IMR-90 (cell line): ENCODE measurements at regions not wholly inside any gene's neighbourhood (a gene's known extent, or its start where the extent isn't known, plus 50 kb on each side); places are given as distances from the start of the nearest gene placed in this dataset.

Experiments
- ATAC-seq: fragments of 200-7000 bp; cut with Tn5 transposase; 2 replicates; pipeline ENCODE4 v1.9.1; 2020; ENCODE audit warnings: low read depth, mild to moderate bottlenecking, moderate library complexity
- BruUV-seq: library from RNA; stranded (reverse); fragments of 400-500 nt; replicated peaks from 2 replicates; lab custom pipeline; 2021; lab: Mats Ljungman, UMichigan
- CTCF ChIA-PET: fragments of 300-600 bp; formaldehyde crosslinking; extraction: SDS; loops from one replicate; lab custom pipeline; 2021; ENCODE audit warnings: antibody characterized with exemption; lab: Yijun Ruan, JAX
- POLR2A ChIA-PET: fragments of 300-600 bp; sonication (Branson Sonifier 250); formaldehyde crosslinking; loops from one replicate; lab custom pipeline; 2022; ENCODE audit warnings: antibody characterized with exemption; ENCODE audit not compliant: unreplicated experiment; lab: Charles Lee
- DNase-seq: peaks from one replicate; pipeline ENCODE4 v3.0.0; 2013
- H2AFZ ChIP-seq: replicated peaks from 2 replicates; pipeline ENCODE3; 2013; ENCODE audit warnings: low read length, mild to moderate bottlenecking; ENCODE audit not compliant: poor library complexity
- H2AK5ac ChIP-seq: 2 replicates; pipeline ENCODE4 v1.6.1; 2013; ENCODE audit warnings: low read depth, low read length, inconsistent platforms
- H2AK9ac ChIP-seq: replicated peaks from 2 replicates; pipeline ENCODE3; 2013; ENCODE audit warnings: mild to moderate bottlenecking, low read depth, low read length, moderate library complexity; ENCODE audit not compliant: poor library complexity
- H2BK120ac ChIP-seq: 2 replicates; pipeline ENCODE4 v1.6.1; 2013; ENCODE audit warnings: low read depth, low read length, inconsistent platforms
- H2BK15ac ChIP-seq: 3 replicates; pipeline ENCODE4 v1.6.1; 2013; ENCODE audit warnings: low read depth, low read length, inconsistent platforms
- H2BK20ac ChIP-seq: 2 replicates; pipeline ENCODE4 v1.6.1; 2013; ENCODE audit warnings: low read depth, mild to moderate bottlenecking, inconsistent platforms, low read length, moderate library complexity
- H2BK5ac ChIP-seq: 2 replicates; pipeline ENCODE4 v1.6.1; 2013; ENCODE audit warnings: mild to moderate bottlenecking, low read depth, low read length, inconsistent platforms; ENCODE audit not compliant: poor library complexity, severe bottlenecking
- H3K14ac ChIP-seq: replicated peaks from 2 replicates; pipeline ENCODE4 v1.6.1; 2013; ENCODE audit warnings: low read depth, low read length, inconsistent platforms
- H3K18ac ChIP-seq: 2 replicates; pipeline ENCODE4 v1.6.1; 2013; ENCODE audit warnings: low read depth, low read length, control low read depth
- H3K23ac ChIP-seq: 2 replicates; pipeline ENCODE4 v1.6.1; 2013; ENCODE audit warnings: low read depth, low read length, inconsistent platforms
- H3K27ac ChIP-seq: 2 replicates; pipeline ENCODE4 v1.5.1; 2013; ENCODE audit warnings: mild to moderate bottlenecking, control low read depth, low read length; ENCODE audit not compliant: insufficient read depth
- H3K27me3 ChIP-seq: 2 replicates; pipeline ENCODE4 v1.6.1; 2013; ENCODE audit warnings: low read length; ENCODE audit not compliant: control insufficient read depth, insufficient read depth
- H3K36me3 ChIP-seq: 2 replicates; pipeline ENCODE4 v1.6.1; 2013; ENCODE audit warnings: low read length, mixed read lengths; ENCODE audit not compliant: control insufficient read depth, insufficient read depth
- H3K4ac ChIP-seq: 2 replicates; pipeline ENCODE4 v1.6.1; 2013; ENCODE audit warnings: low read depth, low read length, inconsistent platforms
- H3K4me1 ChIP-seq: 2 replicates; pipeline ENCODE4 v1.6.1; 2013; ENCODE audit warnings: low read length, mixed read lengths; ENCODE audit not compliant: control insufficient read depth, insufficient read depth
- H3K4me2 ChIP-seq: 2 replicates; pipeline ENCODE4 v1.6.1; 2013; ENCODE audit warnings: low read depth, mild to moderate bottlenecking, control low read depth, low read length, moderate library complexity
- H3K4me3 ChIP-seq: 2 replicates; pipeline ENCODE4 v1.5.1; 2013; ENCODE audit warnings: low read depth, mild to moderate bottlenecking, control low read depth, low read length, moderate library complexity; ENCODE audit not compliant: insufficient read depth
- H3K56ac ChIP-seq: 2 replicates; pipeline ENCODE4 v1.6.1; 2013; ENCODE audit warnings: low read length, inconsistent platforms; ENCODE audit not compliant: insufficient read depth; ENCODE audit errors: extremely low read depth
- H3K79me1 ChIP-seq, 2 experiments: 2 replicates each; pipeline ENCODE4 v1.6.1; 2013; ENCODE audit warnings: low read length in 2 of 2, inconsistent platforms in 1 of 2, low read depth in 1 of 2
- H3K9ac ChIP-seq: 2 replicates; pipeline ENCODE4 v1.6.1; 2013; ENCODE audit warnings: low read depth, low read length, control low read depth
- H3K9me1 ChIP-seq: 2 replicates; pipeline ENCODE4 v1.6.1; 2013; ENCODE audit warnings: low read length, inconsistent platforms; ENCODE audit not compliant: insufficient read depth
- H3K9me3 ChIP-seq: 2 replicates; pipeline ENCODE4 v1.6.1; 2013; ENCODE audit warnings: low read length; ENCODE audit not compliant: control insufficient read depth, insufficient read depth
- H4K20me1 ChIP-seq: 2 replicates; pipeline ENCODE4 v1.6.1; 2013; ENCODE audit warnings: low read length, inconsistent platforms; ENCODE audit not compliant: insufficient read depth
- H4K5ac ChIP-seq: 2 replicates; pipeline ENCODE4 v1.6.1; 2013; ENCODE audit warnings: mild to moderate bottlenecking, low read depth, low read length, control low read depth
- H4K8ac ChIP-seq, 2 experiments: 2 replicates each; pipeline ENCODE4 v1.6.1; 2013; ENCODE audit warnings: low read depth in 2 of 2, low read length in 2 of 2, control low read depth in 1 of 2, inconsistent platforms in 1 of 2
- H4K91ac ChIP-seq: 2 replicates; pipeline ENCODE4 v1.6.1; 2013; ENCODE audit warnings: low read depth, low read length, inconsistent platforms; ENCODE audit not compliant: insufficient read depth
- BHLHE40 ChIP-seq: fragments of 150-350 bp; IDR thresholded peaks from 2 replicates; pipeline ENCODE4 v1.6.1; 2016; ENCODE audit warnings: mild to moderate bottlenecking, low read depth, low read length
- CEBPB ChIP-seq: IDR thresholded peaks from 2 replicates; pipeline ENCODE4 v1.6.1; 2012; ENCODE audit warnings: low read depth, low read length, improper control_type of control experiment
- CHD1 ChIP-seq: IDR thresholded peaks from 2 replicates; pipeline ENCODE4 v1.6.1; 2012; ENCODE audit warnings: low read depth, low read length, improper control_type of control experiment
- ELK1 ChIP-seq: fragments of 150-350 bp; IDR thresholded peaks from 2 replicates; pipeline ENCODE4 v1.6.1; 2016; ENCODE audit warnings: low read depth, mild to moderate bottlenecking, low read length, moderate library complexity, borderline replicate concordance
- FOS ChIP-seq: fragments of 150-350 bp; IDR thresholded peaks from 2 replicates; pipeline ENCODE4 v1.6.1; 2016; ENCODE audit warnings: low read depth, low read length
- MAFK ChIP-seq: IDR thresholded peaks from 2 replicates; pipeline ENCODE4 v1.6.1; 2012; ENCODE audit warnings: low read depth, low read length, improper control_type of control experiment
- MAZ ChIP-seq: IDR thresholded peaks from 2 replicates; pipeline ENCODE4 v1.6.1; 2012; ENCODE audit warnings: low read depth, mild to moderate bottlenecking, low read length, improper control_type of control experiment, moderate library complexity, borderline replicate concordance
- MXI1 ChIP-seq: IDR thresholded peaks from 2 replicates; pipeline ENCODE4 v1.6.1; 2012; ENCODE audit warnings: low read depth, mild to moderate bottlenecking, low read length, moderate library complexity, borderline replicate concordance
- NFE2L2 ChIP-seq: fragments of 150-350 bp; IDR thresholded peaks from 2 replicates; pipeline ENCODE4 v1.6.1; 2016; ENCODE audit warnings: low read depth, mild to moderate bottlenecking, low read length
- POLR2A ChIP-seq: IDR thresholded peaks from 2 replicates; pipeline ENCODE4 v1.6.1; 2012; ENCODE audit warnings: mild to moderate bottlenecking, low read depth, low read length
- RAD21 ChIP-seq: IDR thresholded peaks from 2 replicates; pipeline ENCODE4 v1.6.1; 2012; ENCODE audit warnings: low read length, improper control_type of control experiment
- RCOR1 ChIP-seq: IDR thresholded peaks from 2 replicates; pipeline ENCODE4 v1.6.1; 2012; ENCODE audit warnings: mild to moderate bottlenecking, low read length, improper control_type of control experiment; ENCODE audit not compliant: insufficient replicate concordance
- RFX5 ChIP-seq: IDR thresholded peaks from 2 replicates; pipeline ENCODE4 v1.8.0; 2012; ENCODE audit warnings: low read depth, mild to moderate bottlenecking, low read length, moderate library complexity
- SMC3 ChIP-seq: fragments of 150-350 bp; IDR thresholded peaks from 2 replicates; pipeline ENCODE4 v1.6.1; 2016; ENCODE audit warnings: low read depth, mild to moderate bottlenecking, antibody characterized with exemption, low read length, moderate library complexity
- USF2 ChIP-seq: fragments of 150-350 bp; IDR thresholded peaks from 2 replicates; pipeline ENCODE4 v1.6.1; 2017; ENCODE audit warnings: mild to moderate bottlenecking, antibody characterized with exemption, low read length, low read depth
- WGBS, 2 experiments: methylation state at CpG; one replicate each; pipeline versions ENCODE4 v1.1.5 to v1.1.7; 2013; ENCODE audit warnings: missing lambda C conversion rate in 2 of 2; ENCODE audit not compliant: insufficient read length in 1 of 2; ENCODE audit errors: extremely low coverage in 2 of 2; 5-methylcytosine and 5-hydroxymethylcytosine counted together
- dilution Hi-C: fragments of 300-500 bp; cut with HindIII; formaldehyde crosslinking; loops from one replicate; pipeline ENCODE4 v1.14.3; 2018; ENCODE audit warnings: low sequenced_read_pairs; ENCODE audit not compliant: unreplicated experiment
- in situ Hi-C: fragments of 300-500 bp; cut with MboI; formaldehyde crosslinking; loops from 3 replicates; pipeline ENCODE4 v1.14.3; 2019; ENCODE audit warnings: low sequenced_read_pairs, inconsistent platforms, mixed read lengths
- intact Hi-C: fragments of 100-400 bp; cut with micrococcal nuclease; formaldehyde crosslinking; loops from 2 replicates; pipeline ENCODE4 v1.10.0; 2022
- TF ChIP-seq, protein P1 (sequence below): conservative IDR thresholded peaks from 2 replicates; pipeline ENCODE4 v1.5.1; 2012; ENCODE audit warnings: mild to moderate bottlenecking, low read depth, low read length, improper control_type of control experiment

GRCh38 chr14:30177781-30178180 is 250.1 kb upstream of the PRKD1 start:
- no peak overlapping the region for H2BK5ac ChIP-seq
- H3K9me3 ChIP-seq = no peaks in the 10 kb centered on the region
- no peak overlapping the region for H3K9ac ChIP-seq
- peaks cover 2% of the 10 kb centered on the region for H3K4me1 ChIP-seq
- BruUV-seq = no TSS peak
- no peak overlapping the region for H2AFZ ChIP-seq
- H4K91ac ChIP-seq = no peak overlapping the region
- TF ChIP-seq RFX5 (no peak), SMC3 (no peak), USF2 (no peak), FOS (no peak), CEBPB (no peak), POLR2A (no peak), RAD21 (no peak), MAFK (no peak), MAZ (no peak), ELK1 (no peak), CHD1 (no peak), BHLHE40 (no peak), RCOR1 (no peak), MXI1 (no peak), NFE2L2 (no peak)
- TF ChIP-seq, protein P1, sequence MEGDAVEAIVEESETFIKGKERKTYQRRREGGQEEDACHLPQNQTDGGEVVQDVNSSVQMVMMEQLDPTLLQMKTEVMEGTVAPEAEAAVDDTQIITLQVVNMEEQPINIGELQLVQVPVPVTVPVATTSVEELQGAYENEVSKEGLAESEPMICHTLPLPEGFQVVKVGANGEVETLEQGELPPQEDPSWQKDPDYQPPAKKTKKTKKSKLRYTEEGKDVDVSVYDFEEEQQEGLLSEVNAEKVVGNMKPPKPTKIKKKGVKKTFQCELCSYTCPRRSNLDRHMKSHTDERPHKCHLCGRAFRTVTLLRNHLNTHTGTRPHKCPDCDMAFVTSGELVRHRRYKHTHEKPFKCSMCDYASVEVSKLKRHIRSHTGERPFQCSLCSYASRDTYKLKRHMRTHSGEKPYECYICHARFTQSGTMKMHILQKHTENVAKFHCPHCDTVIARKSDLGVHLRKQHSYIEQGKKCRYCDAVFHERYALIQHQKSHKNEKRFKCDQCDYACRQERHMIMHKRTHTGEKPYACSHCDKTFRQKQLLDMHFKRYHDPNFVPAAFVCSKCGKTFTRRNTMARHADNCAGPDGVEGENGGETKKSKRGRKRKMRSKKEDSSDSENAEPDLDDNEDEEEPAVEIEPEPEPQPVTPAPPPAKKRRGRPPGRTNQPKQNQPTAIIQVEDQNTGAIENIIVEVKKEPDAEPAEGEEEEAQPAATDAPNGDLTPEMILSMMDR = no peak
- H4K8ac ChIP-seq = no peak overlapping the region
- H3K14ac ChIP-seq = no peak overlapping the region
- WGBS, 2 experiments = no CpG with 5 or more reads among the region's 1 CpG
- H2AK9ac ChIP-seq = no peak overlapping the region
- POLR2A ChIA-PET = interaction anchor here (0.7 kb wide), 1 partner anchor 14 kb away, joined by 4 read pairs; no protein-coding TSS in a partner anchor
- peak overlapping the region; percentile 28; the same call in 1 of the 3 replicates for H2BK15ac ChIP-seq
- no peaks in the 10 kb centered on the region for H3K36me3 ChIP-seq
- no peaks in the 10 kb centered on the region for H4K20me1 ChIP-seq
- H2BK120ac ChIP-seq = no peak overlapping the region
- no peak overlapping the region for H3K4me2 ChIP-seq
- in situ Hi-C loops (no loop called here), dilution Hi-C loops (no loop called here), intact Hi-C loops (no loop called here)
- H4K5ac ChIP-seq = no peak overlapping the region
- H3K4me3 ChIP-seq = no peak overlapping the region
- H2AK5ac ChIP-seq = no peak overlapping the region
- no peak overlapping the region for H3K56ac ChIP-seq
- no peaks in the 10 kb centered on the region for H3K9me1 ChIP-seq
- DNase-seq (no peak), ATAC-seq (no peak)
- H3K4ac ChIP-seq = no peak overlapping the region
- no peak overlapping the region for H2BK20ac ChIP-seq
- H3K18ac ChIP-seq = no peak overlapping the region
- CTCF ChIA-PET = interaction anchor here (0.9 kb wide), 1 partner anchor 37 kb away, joined by 3 read pairs; no protein-coding TSS in a partner anchor
- no peaks in the 10 kb centered on the region for H3K27me3 ChIP-seq
- H3K27ac ChIP-seq = no peak overlapping the region
- no peaks in the 10 kb centered on the region for H3K79me1 ChIP-seq
- H3K23ac ChIP-seq = no peak overlapping the region
